Hepatocyte (in vitro differentiated cells): ENCODE measurements at regions not wholly inside any gene's neighbourhood (a gene's known extent, or its start where the extent isn't known, plus 50 kb on each side); places are given as distances from the start of the nearest gene placed in this dataset.

Experiments
- CTCF ChIP-seq: fragments of 200-600 bp; sonication (generic); IDR thresholded peaks from 2 replicates; pipeline ENCODE4 v1.5.1; 2016; ENCODE audit warnings: antibody characterized with exemption, mild to moderate bottlenecking; ENCODE audit not compliant: poor library complexity
- EZH2 ChIP-seq: fragments of 200-600 bp; sonication (generic); IDR thresholded peaks from 2 replicates; pipeline ENCODE4 v1.6.1; 2016; ENCODE audit warnings: antibody characterized with exemption, mild to moderate bottlenecking, borderline replicate concordance

GRCh38 chr3:116776880-116777785 lies 67.6 kb downstream of the TUSC7 start:
- TF ChIP-seq CTCF (no peak), EZH2 (no peak)
